GM21390 (cell line): ENCODE measurements at regions not wholly inside any gene's neighbourhood (a gene's known extent, or its start where the extent isn't known, plus 50 kb on each side); places are given as distances from the start of the nearest gene placed in this dataset.

Source experiments
- ATAC-seq: cut with Tn5 transposase; IDR thresholded peaks from one replicate; pipeline ENCODE4 v1.9.1; 2021; ENCODE audit not compliant: unreplicated experiment

GRCh38 chr12:91240386-91241095 lies 57.9 kb upstream of the DCN start:
- ATAC-seq, result no peak

DNA sequence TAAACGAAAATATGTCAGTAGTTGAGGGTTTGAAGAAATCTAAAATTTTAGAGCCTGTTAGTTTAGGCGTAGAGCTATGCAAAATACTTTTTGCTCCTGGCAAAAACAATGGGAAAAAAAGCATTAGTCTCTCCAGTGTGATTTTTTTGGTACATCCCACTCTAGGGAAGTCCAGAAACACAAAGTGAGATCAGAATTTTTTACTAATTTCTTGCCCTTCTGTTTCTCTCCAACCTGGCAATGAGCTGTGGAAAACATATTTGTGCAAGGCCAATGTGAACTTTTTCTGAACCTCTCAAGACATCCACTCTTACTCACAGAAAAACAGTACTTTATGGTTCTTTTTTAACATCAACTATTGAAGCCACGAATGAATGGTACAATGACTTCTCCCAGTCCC lies 56.9 kb upstream of the DCN start:
- ATAC-seq, result no peak
